GM19328 (cell line): ENCODE measurements at regions not wholly inside any gene's neighbourhood (a gene's known extent, or its start where the extent isn't known, plus 50 kb on each side); places are given as distances from the start of the nearest gene placed in this dataset.

Experiments
- ATAC-seq: cut with Tn5 transposase; IDR thresholded peaks from one replicate; pipeline ENCODE4 v1.9.1; 2021; ENCODE audit warnings: mild to moderate bottlenecking, moderate library complexity; ENCODE audit not compliant: unreplicated experiment

DNA sequence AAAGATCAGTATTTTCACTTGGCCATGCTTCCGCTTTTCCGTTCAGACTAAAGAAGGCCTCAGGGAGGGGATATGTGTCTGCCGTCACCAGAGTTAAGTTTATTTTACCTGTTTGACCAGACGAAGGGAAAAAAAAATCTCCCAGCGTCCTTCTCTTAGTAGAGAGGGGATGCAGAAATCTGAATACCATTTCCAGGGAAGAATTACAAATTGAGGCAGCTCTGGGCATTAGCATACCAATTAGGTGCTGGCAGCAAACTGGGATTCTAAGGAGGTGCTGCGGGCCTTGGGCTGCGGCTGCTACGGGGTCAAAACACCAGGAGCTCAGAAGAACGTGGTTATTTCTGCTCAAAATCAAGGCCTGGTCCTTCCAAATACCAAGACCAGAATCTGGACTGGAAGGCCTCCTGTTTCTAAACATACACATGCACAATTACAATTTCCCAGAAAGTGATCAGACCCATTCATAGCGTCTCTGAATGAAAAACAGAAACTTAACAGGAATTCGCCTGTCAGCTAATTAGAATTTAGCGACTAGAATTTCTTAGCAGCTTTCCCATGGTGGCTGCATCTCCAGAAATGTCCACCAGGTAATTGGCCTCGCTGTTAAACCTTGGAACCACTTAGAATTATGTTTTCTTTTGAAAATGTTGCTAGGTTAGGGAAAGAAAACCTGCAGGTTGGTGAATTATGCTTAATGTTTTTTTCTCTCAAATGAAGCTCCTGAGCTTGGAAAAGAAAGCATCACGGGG, 617.0 kb downstream of the VRK1 start:
- ATAC-seq: no peak

DNA sequence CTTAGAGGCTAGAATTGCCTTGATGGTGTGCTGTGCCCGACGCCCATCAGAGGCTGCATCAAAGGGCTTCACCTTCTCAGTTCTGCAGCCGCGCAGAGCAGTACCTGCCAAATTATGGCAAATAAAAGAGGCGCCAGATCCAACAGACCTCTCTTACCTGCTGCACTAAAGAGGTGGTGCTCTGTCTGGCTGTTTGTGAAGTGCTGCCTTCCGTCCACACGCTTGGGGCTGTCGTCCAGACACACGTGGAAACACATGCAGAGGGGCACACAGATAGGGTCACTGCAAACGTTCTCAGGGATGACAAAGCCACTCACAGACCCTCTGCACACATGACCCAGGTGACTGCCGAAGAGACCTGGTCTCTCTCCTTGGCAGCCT, 617.5 kb downstream of the VRK1 start:
- ATAC-seq: no peak

DNA sequence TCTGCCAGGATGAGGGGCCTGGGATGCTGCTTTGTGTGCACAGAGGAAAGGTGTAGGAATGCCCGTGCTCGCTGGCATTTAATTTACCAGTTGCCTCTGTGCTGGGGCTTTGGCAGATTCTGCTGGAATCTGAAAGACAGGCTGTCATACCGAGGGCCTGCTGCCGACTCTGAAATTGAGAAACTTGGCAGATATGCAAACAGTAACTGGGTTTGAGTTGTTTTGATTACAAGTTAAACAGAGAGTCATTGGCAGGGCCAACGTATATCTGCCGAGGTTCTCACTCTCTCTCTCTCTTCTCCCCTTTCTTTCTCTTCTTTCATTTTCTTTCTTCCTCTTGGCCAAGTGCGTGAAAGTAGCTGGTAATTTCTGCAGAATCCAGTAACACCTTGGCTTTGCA, 618.7 kb downstream of the VRK1 start:
- ATAC-seq: no peak

DNA sequence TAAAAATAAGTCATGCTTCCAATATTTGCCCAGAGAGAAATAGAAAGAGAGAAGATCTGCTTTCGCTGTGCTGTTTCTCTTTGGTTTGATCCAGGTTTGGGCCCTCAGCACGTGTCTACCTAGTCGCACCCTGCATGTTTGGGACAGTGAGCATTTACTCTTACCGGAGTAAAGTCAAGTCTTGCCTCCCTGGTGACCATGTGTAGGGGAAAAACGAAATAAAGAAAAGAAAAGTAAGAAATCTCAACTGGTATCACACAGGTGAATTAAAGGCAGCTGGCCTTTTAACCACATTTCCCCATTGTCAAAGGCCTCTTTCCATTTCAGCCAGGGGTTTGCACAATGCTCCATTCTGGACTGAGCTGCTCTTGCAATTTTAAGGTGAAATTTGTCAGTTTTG, 619.4 kb downstream of the VRK1 start:
- no peak for ATAC-seq

DNA sequence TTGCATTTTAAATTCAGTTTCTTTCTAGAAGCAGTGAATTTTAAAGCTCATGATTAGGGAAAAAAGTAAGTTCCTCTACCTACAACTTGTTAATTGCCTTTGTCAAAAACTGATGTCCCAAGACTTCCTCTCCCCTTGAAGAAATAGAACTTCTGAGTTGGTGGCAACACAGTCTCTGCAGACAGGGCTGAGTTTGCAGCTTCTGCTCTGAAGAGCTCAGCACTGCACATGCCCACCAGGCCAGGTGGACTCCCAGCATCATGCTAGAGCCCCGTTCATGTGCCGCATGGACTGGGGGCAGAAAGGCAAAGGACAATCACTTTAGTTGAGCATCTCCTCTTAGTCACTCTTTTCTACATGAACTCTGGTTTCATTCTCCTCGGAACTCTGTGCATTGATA, 620.1 kb downstream of the VRK1 start:
- no peak for ATAC-seq

DNA sequence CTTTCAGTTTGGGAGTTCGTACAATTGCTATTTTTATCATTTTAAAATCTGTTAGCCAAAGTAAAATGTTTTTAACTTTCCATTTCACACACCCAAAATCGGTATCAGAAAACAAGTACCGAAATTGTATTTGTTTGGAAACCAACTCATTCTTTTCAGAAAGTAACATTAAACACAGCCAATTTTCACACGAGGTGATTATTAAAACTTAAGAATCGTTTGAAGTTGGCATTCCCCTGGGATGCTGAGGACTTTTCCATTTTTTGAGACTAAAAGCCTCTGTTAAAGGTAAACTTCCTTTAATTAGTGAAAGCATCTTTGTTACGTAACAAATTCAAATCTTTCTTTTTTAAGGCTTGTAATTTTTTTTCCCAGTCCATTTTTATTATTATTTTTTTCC, 623.0 kb downstream of the VRK1 start:
- no peak for ATAC-seq

DNA sequence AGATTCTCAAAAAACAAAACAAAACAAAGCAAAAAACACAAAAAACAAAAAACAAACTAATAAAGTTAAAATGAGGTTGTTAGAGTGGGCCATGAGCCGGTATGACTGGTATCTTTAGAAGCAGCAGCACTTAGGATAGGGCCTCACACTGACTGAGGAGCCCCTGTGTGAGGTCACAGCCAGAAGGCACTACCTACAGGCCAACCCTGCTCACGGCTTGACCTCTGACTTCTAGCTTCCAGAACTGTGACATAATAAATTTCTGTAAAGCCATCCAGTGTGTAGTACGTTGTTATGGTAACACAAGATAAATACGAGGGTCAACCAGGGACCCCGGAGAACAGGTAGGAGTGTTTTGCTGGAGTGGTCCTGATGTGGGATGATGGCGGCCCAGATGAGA, 629.6 kb downstream of the VRK1 start:
- no peak for ATAC-seq

DNA sequence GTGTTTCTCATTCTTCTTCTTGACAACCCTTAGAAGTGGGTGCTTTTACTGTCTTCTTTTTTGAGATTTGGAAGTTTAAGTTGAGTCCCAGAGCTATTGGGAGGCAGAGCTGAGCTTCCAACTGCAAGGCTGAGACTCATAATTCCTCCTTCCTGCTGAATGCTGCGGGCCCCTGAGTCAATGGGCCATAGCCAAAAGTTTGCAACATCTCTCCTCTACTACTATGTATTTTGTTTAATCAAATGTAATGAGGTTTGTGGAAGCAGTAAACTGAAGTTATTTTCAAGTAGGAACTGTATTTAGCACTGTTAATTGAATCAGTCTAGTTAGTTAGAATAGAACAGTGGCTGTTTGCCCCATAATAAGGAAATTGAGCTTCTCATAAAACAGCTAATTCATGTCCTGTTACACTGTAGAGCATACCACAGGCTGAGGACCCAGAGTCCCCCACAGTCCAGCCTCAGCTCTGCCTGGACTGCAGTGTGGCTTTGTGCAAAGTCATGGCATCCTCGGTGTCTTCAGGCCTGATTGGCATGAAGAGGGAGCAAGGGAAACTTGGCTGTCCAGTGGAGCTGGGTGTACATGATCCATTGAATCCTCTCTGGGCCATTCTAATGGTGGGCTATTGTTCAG, 631.7 kb downstream of the VRK1 start:
- no peak for ATAC-seq

DNA sequence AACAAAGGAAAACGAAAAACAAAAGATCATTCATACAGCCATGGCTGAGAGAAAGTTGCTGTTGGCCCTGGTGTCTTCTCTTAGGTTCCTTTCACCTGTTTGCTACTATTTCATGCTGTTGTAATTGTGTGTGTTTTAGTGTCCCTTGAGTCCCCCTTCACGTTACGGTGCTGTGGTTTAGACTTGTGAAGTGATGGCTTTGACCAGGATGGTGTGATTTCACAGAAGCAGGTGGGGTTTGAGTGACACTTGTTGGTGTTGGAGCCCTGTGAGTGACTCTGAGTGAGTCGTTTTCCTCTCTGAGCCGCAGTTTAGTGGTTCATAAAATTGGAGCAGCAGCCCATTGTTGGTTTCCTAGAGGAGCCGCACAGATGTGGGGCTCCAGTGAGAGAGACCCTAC, 635.4 kb downstream of the VRK1 start:
- ATAC-seq: no peak

DNA sequence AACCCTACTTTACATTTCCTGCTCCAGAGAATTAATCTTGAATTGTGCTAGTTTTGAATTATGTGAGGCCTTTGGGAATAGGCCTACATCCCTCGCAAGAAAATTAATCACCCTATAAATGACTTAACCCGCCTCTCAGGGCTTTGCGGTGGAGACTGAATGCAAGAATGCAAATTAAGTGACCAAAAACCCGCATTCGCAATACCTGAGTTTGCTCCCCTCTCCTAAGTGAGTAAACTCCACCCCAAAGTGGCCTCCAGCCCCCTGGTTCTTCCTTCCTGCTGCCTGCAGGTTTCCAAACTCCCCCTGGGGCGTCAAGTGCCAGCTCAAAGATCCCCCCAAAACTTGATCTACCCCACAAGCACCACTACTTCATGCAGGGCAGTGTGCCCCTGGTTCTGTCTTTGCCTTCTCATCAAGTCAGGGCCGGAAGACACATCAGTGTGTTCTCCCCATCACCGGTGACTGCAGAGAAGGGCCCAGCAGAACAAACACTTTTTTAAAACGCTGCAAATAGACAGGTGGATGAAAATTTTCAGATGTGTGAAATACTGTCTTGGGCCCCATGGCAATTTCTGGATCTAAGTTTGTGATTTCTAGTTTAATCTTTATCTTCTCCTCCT, 644.7 kb downstream of the VRK1 start:
- no peak for ATAC-seq

DNA sequence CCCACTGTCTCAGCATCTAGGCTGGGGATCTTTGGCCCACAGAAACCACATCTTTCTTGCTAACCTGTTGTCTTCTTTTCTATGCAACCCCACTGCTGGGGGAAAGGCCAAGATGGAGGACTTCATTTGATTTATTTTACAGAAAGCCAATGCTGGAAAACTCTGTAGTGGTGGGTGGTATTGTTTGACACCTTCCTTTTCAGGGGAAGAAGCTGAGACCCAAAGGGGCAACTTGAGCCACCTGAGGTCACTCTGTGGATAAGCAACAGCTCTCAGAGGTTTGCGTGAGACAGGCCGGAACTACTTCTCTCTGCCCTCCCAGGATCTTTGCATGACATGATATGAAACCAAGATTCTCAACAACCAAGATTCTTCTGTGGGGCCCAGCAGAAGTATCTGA, 645.2 kb downstream of the VRK1 start:
- ATAC-seq: no peak

DNA sequence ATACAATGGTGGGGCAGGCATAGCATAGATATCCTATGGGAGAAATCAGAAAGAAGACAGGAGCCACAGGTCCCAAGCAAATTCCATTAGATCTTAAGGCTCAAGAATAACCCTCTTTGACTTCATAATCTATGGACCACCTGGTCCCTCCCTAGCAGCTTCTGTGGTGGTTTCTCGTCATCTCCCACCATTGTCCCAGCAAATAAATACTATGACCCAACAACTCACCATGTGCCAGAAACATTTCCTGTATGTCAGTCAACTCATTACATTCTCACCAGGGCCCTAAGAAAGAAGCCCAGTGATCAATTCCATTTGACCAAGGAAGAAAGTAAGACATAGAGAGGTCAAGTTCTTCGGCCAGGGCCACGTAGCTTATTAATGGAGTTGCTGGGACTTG, 646.2 kb downstream of the VRK1 start:
- no peak for ATAC-seq

DNA sequence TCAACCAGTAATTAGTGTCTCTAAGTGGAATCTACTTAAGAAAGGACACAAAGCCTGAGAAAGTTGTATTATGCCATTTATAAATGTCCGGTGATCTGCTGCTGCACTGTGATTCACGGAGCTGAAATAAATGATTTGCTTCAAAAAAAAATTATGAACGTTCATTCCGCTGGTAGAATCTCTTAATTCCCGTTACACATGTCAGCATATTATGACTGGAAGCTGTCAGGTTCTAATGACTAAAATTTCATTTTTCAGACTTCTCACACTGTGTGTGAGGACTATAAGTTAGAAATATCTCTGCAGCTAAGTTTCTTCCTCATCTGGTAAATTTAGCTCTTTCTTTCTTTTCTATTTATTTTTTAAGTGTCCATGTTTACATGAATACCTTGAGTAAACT, 647.1 kb downstream of the VRK1 start:
- ATAC-seq: no peak

DNA sequence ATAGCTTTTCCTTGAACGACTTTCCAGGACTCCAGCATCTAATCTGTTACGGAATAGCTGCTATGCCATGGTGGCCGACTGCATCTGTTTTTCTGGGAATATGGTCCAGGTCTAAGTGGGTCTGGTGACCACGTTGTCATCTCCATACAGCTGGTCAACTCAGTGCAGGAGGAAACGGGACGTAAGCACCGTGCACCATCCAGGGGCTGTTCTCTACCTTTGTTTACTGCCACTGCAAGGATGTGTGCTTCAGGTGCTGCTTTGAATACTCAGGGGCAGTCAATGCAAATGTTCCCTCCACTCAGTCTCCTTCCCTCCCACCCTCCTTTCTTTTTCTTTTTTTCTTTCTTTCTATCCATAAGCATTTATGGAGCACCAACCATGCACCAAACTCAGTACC, 648.2 kb downstream of the VRK1 start:
- no peak for ATAC-seq

DNA sequence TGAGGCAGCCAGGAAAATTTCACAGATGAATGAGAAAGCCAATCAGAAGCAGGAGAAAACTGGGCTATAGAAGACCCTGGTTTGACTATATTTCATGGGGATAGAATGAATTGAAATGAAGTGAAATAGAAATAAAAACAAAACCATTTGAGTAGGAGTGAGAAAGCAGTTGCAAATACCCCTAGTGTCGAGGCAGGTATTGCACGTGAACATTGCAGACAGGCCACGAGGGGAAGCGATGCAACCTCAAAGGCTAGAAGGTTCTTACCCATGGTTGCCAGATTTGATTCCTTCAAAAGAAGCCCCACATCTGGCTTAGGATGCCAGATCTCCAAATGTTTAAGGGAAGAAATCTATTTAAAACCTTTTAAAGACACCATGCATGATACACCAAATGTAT, 648.9 kb downstream of the VRK1 start:
- ATAC-seq: no peak

DNA sequence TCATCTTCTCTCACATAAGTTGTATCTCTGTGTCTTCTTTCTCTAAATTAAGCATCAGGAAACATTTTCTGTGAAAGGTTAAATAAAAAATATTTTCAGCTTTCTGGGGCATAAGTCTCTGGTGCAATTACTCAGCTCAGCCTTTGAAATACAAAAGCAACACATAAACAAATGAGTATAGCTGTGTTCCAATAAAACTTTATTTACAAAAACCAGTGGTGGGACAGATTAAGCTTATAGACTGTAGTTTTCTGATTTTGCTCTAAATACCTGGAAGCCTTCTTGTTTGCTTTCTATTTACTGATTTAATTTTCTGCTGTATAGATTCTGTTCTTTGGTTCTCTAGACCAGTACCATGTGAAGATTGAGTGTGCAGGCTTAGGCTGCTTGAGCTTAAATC, 655.1 kb downstream of the VRK1 start:
- no peak for ATAC-seq

DNA sequence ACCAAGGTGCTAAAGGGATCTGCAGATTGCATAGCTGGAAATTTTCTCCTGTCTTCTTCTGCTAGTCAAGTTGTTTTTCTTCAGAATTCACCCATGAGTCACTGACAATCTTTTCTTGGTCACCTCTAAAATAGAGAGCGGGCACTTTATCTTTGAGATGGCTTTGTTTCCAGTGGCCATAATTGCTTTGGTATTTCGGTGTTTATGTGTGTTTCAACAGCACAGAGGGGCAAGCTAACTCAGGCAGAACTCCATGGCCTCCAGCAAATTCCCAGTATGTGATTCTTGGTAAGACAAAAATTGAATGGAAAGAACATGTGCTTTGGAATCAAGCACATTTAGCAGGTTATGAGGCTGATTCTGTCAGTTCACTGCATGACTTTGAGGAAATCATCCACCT, 656.8 kb downstream of the VRK1 start:
- ATAC-seq: no peak

DNA sequence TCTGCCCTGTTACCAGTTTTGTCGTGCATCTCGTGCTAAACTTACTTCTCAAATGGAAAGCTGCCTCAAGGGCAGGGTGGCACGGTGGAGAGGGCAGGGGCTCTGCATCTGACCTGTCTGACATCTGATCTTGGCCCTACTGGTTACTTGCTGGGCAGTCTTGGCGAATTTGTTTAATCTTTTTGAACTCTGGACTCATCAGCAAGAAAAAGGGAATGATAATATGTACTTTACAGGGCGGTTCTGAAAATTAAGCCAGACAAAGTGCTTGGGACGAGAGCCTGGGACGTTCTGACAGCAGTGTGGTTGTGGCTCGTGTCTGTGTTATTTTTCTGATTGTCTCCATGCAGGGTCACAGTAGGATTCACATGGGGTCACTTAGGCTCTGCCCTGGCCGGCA, 659.3 kb downstream of the VRK1 start:
- ATAC-seq: no peak

DNA sequence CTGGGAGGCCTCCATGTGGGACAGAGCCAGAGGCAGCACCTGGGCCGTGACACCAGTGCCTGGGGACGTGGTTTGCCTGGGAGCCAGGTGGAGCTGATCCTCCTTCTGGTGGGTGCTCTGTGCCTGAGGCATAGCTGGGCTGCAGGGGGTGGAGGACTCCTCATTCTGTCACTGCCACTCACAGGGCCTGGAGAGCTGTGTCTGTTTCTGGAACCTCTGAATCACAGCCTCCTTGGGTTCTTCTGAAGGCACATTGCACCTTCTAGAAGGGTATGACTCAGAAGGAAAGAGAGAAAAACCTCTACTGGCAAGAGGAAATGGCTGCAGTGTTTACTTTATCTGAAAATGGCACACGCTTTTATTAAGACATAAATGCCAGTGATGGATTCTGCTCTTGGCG, 659.8 kb downstream of the VRK1 start:
- no peak for ATAC-seq

DNA sequence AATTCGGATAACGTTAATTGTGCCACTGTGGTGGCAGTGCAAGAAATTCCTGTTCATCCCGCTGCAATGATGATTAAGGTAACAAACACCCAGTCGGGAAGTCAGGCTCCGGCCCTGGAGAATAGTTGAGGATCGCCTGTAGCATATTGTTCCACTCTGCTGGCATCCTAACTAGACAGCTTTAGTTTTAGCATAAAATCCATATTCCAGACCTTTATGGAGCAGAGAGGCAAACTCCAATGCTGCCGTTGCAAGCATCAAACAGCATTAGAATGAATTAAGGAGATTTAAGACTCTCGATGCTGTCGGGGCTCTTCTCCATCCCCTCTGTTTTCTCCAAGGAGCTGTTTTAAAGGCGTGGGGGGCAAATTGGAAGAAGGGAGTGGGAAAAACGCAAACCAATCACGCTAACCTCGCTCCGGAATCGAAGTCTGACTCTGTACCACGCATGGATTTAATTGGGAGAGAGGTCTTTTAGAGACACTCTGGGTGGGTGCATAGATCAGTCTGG, 660.4 kb downstream of the VRK1 start:
- no peak for ATAC-seq

DNA sequence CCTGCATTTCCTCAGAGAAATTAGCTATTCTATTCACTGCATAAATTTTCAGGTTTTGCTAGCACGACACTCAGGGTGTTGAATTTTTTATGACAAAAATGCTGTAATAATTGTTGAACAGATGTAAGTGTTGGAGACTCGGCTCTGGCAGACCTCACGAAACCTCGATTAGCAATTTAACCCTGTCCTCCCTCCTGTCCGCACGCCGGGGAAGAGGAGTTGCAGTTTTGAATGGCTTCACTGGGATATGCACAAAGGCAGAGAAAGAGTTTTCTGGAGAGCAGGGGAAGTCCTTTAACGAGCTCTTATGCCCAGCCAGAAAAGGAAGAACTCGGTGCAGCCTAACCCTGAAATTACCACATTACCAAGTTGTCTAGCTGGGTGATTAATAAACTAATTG, 661.1 kb downstream of the VRK1 start:
- no peak for ATAC-seq
